NCI-H2171 (cell line): ENCODE measurements at regions not wholly inside any gene's neighbourhood (a gene's known extent, or its start where the extent isn't known, plus 50 kb on each side); places are given as distances from the start of the nearest gene placed in this dataset.
"Not testable (repeated sequence)": the region's sequence is repeated elsewhere in the genome, so short reads cannot be mapped to it uniquely, and the experiment has no call there.

ENCODE experiments used
- DNase-seq: peaks from one replicate; lab custom pipeline; 2025; lab: John Stamatoyannopoulos, UW

DNA sequence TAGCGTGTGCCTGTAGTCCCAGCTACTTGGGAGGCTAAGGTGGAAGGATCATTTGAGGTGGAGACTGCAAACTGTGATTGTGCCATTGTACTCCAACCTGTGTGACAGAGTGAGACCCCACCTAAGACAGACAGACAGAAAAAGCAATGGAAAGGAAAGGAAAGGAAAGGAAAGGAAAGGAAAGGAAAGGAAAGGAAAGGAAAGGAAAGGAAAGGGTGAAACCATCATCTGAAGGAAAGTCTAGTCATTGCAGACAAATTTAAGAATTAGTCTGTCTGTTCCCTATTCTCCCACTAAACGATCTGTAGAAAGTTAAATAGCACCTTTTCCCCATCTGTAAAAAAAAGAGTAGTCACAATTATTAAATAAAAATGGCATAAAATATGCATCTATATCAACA lies 91.1 kb upstream of the SKAP2 start:
- no peak for DNase-seq

- DNase-seq, result no peak
Measured at GRCh38 chr7:26954951-26955350, 90.6 kb upstream of the SKAP2 start.

- DNase-seq, result no peak
Measured at GRCh38 chr7:26951407-26951950, 87.1 kb upstream of the SKAP2 start.

DNA sequence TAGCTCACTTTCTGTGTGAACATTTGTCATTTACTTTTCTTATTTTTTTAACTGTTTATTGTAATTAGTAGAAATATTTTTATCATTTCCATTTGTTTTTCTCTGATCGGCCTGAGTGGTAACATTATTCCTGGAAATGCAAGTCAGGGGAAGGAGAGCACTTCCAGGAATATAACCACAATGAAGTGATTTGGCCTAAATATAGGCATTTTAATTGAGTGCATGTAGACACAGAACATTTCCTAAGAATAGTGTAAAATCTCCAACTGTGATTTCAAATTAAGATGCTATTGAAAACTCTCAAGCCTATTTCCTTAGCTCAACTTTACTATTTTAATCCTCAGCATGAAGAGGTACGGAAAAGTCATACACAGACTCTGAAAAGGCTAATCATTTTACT lies 86.5 kb upstream of the SKAP2 start:
- DNase-seq, result no peak

DNA sequence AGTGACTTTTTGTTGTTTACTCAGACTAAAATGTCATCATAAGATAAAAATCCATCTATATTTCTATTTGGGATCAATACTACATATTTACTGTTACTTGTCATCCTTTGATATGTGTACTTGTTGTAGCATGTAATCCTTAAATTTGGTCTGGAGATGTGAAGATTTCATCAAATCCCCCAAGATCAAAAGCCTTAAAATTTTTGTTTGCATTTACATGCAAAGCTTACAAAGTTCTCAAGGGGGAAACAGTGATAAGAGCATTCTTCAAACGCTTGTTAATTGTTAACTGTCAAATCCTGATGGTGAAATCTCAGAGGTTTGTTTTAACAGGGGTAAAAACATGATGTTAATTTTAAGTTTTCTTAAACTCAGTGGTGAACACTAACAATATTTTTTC lies 84.9 kb upstream of the SKAP2 start:
- DNase-seq, result no peak

DNA sequence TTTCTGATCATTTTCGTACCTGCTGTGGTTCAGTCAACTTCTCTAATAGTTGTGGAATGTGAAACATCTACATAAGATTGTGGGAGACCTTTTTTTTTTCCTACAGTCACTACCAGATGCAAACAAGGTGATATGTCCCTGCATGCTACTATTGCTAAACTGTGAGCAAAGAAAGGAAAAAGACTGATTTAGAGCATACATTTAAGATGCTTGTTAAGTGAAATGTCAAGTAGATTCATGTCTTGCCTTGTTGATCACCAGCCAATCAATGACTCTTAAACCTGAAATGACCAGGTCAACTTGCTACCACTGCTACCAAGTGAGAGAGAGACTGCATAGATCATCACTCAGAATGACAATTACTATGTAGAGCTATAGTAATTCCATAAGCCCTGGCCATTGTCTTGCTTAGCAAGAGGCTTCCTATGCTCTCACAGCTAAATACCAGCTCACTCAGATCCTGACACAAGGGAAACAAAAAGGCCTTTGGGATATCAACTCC lies 84.3 kb upstream of the SKAP2 start:
- no peak for DNase-seq

DNA sequence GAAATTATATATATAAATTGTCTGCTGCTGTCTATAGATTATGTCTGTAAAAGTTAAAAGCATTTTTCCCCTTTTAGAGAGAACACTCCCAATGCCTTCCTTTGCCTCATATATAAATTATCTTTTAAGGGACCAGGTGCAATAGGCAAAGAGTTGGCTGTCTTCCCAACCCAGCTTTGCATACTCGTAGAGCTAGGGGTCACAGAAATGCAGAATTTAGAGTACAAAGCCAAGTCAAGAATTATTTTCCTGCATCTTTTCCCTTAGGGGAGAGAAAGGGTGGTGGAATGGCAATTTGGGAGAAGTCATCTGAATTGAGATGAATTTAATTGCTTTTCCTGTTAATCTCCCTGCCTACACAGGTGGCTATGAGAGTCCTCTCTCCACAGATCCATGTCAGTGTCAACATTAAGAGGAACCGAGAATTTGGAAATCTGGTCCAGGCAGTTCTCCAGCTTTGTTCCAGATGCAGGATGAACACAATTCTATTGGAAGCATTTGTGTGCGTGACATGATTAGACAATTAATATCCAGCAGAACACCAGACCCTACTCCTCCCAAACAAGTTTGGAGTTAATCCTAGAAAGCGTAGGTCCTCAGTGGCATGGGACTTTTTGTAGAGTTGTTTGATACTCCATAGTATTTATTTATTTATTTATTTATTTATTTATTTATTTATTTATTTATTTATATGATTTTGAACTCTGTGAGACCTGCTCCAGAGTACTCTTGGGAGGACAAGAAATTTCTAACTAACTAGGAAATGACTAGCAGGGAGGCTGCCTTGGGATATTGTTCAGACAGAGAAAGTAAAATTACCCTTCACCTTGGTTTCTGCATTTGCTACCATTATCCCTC lies 80.3 kb upstream of the SKAP2 start:
- peak; percentile 37 for DNase-seq

DNA sequence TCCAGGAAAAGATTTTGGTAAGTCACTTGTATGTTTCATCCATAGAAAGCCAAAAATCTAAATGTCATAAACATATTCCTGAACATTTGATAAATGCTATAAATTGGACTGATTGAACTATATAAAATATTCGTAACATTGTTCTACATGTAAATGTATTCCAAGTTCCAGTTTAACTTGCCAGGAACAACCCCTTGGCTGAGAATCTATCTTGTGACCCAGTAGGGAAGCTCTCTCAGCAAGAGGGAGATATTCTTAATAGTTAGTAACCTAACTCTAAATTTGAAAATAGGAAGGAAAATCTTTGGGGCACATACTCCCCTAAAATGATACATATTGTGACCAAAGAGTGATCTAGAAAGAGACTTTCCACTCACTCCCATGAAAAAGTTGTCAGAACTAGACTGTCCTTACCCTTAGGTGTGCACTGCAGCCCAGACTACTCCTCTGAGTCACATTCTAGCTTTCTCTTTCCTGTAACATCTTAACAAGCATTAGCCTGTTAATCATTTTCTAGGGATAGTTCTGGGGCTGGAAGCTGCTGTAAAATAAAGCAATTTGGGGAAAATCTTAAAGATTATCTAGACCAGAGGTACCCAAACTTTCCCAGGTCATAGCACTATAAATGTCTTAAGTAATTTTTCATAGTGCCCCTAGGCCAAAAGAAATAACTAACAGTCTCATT lies 73.7 kb upstream of the SKAP2 start:
- DNase-seq, result no peak

DNA sequence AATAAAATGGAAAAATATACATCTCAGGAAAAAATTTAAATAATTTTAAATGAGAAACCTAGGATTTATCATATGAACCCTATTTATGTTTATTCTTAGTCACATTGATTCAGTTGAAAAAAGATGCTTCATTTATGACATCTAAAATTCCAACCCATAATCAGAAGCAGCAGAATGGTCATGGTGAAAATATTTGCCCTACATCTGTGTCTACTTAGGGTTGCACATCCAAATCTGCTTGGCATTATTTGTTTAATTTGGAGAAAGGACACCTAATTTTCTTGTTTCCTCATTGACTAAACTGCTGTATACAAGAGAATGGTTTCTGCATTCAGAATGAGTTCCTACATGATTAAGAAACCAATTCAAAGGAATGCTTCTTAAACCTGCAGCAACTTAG lies 72.9 kb upstream of the SKAP2 start:
- DNase-seq, result no peak

- DNase-seq, result not testable (repeated sequence)
Measured at GRCh38 chr7:26932616-26933015, 68.2 kb upstream of the SKAP2 start.

GRCh38 chr7:26930845-26931244 lies 66.5 kb upstream of the SKAP2 start:
- DNase-seq, result no peak

DNA sequence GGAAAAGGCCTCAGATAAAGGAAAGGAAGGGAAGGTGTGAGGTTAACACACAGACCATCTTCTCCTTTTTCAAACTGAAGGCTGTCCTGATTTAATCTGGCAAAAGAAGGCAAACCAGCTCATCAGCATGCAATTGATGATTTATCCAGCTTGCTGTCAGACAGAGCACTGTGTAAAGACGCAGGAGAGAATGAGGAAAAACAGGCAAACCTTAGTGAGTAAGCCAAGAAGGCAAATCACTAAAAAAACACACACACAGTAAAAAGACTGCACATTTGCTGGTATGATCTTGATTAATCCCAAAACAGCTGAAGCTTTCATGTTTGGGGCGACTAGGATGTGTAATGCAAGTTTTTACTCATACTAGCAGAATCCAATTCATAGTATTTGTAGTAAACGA lies 65.8 kb upstream of the SKAP2 start:
- no peak for DNase-seq

- DNase-seq, result no peak
Measured at GRCh38 chr7:26928703-26929347, 64.4 kb upstream of the SKAP2 start.

- DNase-seq, result no peak
Measured at GRCh38 chr7:26925768-26926167, 61.4 kb upstream of the SKAP2 start.

- DNase-seq, result no peak
Measured at GRCh38 chr7:26924149-26924767, 59.9 kb upstream of the SKAP2 start.

DNA sequence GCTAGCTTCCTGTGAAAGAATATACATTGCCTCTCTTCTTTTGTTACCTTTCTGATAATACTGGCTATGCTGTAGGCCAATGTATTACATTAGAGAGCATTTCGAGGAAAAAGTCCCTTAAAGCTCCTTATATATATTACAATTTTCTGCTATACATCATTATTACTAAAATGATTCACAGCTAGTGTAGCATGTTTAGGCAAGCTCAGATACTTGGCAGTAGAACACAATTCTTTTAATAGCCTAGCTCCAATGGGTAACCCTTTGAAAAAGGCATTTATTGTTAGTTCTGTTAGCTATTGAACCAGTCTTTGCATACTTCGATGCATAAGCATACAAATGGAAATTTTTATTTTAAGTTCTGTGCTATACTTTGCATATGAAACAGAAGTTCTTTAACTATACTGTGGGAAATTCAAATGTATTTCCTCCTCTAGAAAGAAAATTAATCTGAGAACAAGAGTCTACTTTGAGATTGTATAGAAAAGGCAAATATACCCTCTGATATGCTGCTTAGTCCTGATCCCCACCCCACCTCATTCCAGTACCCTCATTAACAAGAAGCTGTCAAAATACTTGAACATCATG lies 55.6 kb upstream of the SKAP2 start:
- DNase-seq, result no peak

DNA sequence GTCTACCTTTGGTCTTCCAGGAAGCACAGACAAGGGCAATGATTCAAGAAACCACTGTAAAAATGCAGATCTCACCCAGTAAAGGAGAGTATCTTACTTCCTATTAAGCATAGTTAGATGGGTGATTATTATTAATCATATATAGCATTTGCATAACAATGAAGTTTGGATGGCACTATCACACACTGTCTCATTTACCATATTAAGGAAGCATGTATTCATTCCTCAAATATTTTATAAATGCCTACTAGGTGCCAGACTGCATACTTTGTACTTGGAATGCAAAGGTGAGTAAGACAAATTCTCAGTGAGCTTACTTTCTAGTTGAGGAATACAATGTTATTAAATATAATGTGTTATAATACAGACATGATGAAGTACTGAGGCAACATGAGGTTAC lies 53.9 kb upstream of the SKAP2 start:
- no peak for DNase-seq

DNA sequence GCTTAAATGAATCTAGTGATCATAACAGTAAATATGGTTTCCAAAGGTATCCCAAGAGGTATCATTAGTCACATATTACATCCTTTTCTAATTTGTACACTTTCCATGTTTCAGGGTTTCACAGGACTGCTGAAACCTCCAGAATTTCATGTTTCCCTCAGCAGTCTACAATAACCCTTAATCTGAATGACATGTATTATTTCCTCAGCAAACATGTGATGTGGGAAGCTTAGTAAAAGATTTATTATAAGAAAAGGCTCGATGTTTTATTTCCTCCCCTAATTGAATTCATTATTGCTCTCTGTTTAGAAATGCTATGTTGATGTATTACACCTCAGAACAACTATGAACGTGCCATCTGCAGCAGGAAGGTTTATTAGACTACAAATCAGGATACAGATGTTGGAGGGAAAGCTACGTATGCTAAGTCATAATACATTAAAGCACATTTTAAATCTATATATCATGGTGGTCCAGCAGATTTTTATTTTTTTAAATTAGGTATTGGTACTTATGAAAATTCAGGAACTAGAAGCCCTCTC lies 52.5 kb upstream of the SKAP2 start:
- no peak for DNase-seq

- DNase-seq, result no peak
Measured at GRCh38 chr7:26916336-26916735, 51.9 kb upstream of the SKAP2 start.
